Stimulated activated CD4-positive, alpha-beta T cell treated with anti-CD3 and anti-CD28 coated beads, TNF-alpha, amount 100 ng/mL, for 48 hours (primary cell): ENCODE measurements at regions not wholly inside any gene's neighbourhood (a gene's known extent, or its start where the extent isn't known, plus 50 kb on each side); places are given as distances from the start of the nearest gene placed in this dataset.
"Not testable (repeated sequence)": the region's sequence is repeated elsewhere in the genome, so short reads cannot be mapped to it uniquely, and the experiment has no call there.

Experiments used
- DNase-seq, 3 donors: peaks; one replicate each; pipeline ENCODE4 v3.0.0-alpha.2; 2020; ENCODE audit warnings: low read depth in 3 of 3

DNA sequence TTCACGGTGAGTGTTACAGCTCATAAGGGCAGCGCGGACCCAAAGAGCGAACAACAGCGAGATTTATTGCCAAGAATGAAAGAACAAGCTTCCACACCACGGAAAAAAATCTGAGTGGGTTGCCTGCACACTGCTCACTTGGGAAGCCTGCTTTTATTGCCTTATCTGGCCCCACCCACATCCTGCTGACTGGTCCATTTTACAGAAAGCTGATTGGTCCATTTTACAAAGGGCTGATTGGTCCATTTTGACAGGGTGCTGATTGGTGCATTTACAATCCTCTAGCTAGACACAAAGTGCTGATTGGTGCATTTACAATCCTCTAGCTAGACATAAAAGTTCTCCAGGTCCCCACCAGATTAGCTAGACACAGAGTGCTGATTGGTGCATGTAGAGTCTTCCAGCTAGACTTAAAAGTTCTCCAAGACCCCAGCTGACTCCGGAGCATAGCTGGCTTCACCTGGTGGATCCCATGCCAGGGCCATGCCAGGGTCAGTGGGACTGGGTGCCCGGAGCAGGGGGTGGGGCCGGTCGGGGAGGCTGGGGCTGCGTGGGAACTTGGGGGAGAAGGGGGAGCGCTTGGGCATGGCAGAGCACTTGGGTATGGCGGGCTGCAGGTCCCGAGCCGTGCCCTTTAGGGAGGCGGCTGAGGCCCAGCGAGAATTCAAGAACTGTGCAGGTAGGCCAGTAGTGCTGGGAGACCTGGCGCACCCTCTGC is 75.4 kb upstream of the ATP1A1 start:
- no peak for DNase-seq

DNA sequence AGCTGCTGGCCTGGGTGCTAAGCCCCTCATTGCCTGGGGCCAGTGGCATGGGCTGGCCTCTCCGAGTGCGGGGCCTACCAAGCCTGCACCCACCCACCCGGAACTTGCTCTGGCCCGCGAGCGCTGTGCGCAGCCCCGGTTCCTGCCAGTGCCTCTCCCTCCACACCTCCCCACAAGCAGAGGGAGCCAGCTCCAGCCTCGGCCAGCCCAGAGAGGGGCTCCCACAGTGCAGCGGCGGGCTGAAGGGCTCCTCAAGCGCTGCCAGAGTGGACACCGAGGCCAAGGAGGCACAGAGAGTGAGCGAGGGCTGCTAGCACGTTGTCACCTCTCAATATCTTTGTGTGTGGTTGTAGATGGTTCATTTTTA is 74.8 kb upstream of the ATP1A1 start:
- DNase-seq: not testable (repeated sequence)

DNA sequence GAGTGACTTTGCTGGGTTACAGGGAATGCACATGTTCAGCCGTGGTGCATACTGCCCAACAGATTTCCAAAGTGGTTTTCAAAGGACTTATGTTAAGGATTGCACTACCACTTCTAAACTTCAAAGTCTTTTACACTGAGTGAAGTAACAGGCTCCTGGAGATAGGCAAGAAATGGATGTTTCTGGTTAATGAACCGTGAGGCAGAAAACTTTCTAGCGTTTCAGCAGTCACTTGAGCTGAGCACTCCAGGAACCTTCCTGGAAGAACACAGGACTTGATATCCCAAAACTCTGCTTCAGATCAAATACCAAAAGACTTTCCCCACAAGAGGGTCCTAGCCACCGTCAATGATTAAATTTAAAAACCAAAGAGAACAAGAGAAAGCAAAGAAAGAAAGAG is 74.3 kb upstream of the ATP1A1 start:
- DNase-seq: no peak

DNA sequence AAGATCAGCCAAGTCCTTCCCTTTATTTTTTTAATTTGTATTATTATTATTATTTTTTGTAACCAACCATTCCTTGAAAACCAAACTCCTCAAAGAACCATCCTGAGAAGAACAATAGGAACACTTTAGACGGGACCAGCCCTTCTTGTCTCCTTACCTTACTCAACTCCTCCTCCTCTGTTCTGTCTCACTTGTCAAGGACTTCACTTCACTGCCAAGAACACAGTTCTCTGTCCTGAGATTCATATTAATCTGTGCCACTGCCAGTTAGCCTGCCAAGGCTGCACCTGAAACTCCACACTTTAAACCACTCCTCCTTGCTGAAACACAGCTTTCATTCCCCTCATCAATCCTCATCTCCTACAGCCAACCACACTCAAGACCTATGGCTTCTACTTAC is 73.8 kb upstream of the ATP1A1 start:
- DNase-seq: no peak

DNA sequence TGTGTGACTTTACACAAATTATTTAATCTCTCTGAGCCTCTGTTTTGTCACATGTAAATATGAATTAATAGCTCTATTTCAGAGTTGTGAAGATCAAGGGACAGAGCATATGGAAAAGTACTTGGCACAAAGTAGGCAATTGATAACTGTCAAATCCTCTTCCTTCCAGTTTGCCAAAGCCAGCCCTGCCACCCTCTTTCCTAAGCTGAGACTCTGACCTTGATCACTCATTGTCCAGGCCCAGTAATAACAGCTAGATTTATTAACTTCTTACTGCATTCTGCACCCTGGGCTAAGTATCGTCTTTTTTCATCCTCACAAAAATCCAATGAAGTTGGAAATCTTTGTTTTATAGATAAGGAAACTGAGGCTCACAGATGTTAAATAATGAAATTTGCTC is 70.8 kb upstream of the ATP1A1 start:
- no peak for DNase-seq

DNA sequence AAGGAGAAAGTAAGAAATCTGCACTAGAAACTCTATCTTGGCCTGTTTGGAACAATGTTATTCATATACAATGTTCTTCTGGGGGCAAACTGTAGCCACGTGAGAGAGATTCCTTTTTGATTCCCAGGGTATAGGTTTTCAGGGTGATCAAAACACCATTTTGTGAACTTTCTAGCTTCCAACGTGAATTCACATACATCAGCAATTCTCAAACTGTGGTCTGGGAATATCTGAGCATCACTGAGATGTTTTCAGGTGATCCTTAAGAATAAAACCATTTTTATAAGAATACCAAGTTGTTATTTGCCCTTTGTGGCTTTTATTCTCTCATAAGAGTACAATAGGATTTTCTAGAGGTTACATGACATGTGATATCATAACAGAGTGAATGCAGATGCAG is 66.9 kb upstream of the ATP1A1 start:
- no peak for DNase-seq

DNA sequence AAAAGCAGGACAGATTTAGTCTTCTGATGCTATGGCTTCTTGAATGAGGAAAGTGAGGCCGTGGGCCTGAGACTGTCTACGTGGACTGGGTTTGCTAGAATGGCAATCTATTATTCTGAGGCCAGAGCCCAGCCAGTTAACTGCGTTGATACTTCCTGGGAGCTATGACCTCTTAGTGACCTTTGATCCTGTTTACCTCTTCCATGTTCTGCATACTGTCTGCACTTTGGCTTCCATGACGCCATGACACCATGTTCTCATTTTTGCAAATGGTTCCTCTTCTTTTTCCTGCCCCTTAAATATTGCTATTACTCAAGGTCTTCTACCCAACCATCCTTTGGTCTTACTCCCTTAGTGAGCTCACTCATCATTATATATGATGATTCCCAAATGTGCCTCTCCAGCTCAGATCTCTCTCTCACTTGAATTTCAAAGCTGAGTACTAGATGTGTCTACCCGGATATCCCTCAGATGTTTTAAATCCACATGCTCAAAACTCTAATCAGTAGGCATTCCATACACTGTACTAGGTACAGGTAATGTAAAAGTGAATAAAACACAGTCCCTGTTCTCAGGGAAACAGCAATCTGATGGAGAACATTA is 66.1 kb upstream of the ATP1A1 start:
- DNase-seq: no peak

DNA sequence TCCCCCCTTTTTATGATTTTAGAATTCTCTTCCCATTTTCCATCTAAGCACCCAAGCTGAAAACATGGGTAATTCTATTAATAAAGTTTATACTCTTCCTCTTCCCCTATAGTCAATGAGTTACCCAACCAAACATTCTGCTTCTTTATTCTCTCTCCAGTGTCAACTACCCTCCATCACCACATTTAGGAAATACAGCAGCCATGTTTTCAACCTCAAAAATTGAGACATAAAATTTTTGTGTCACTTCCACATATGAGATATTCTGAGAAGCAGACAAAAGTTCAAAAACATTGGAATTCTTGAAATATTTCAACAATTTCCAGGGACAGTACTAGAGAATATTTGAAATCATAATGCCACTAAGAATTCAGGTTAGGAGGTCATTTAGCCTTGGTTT is 64.8 kb upstream of the ATP1A1 start:
- no peak for DNase-seq

DNA sequence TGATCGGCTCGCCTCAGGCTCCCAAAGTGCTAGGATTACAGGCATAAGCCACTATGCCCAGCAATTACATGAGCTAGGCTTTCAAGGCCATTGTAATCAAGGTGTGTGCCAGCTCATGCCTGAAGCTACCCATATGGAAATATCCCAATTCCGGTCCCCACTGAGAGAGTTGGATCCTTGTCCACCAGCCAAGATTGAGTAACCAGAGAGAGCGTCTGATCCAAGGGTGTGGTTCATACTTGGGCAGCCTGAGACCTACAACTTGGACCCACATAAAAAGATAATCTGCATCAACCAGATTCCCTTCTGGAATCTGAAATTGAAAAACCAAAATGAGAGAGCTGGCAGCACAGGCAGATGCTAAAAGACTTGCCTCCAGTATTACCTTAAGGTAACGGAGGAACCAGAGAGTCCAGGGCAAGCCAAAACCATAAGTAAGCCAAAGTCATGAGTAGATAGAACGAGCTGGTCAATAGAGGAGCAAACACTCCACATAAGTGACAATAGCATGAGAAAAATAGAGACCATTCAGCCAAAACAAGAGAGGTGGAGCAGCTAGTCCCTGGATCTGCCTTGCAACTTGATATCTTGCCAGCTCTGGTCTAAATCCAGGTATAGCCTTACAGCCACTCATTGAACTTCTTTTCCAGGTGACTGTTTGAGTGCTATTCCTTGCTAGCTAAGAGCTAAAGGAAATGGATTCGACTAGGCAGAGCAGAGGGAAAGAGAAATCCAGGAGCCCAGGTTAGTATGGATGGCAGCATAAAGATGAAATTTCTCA is 63.8 kb upstream of the ATP1A1 start:
- DNase-seq: no peak

DNA sequence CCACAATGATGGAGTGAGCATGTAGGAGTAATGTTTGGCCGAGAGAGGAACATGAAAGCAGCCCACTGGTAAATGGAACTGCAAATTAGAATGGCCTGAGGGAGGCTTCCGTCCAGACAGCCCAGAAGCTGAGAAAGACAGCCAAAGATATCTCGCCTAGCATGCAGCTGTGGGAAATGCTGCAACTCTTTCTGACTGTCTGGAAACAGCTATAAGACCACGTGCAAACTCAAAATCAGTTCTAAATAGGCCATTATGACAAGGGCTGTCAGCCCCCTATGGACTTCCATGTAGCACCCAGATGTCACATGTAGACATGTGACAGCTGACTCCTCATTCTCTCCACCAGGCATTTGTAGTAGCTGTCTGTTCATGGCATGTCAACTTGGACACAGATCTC is 62.9 kb upstream of the ATP1A1 start:
- DNase-seq: no peak

DNA sequence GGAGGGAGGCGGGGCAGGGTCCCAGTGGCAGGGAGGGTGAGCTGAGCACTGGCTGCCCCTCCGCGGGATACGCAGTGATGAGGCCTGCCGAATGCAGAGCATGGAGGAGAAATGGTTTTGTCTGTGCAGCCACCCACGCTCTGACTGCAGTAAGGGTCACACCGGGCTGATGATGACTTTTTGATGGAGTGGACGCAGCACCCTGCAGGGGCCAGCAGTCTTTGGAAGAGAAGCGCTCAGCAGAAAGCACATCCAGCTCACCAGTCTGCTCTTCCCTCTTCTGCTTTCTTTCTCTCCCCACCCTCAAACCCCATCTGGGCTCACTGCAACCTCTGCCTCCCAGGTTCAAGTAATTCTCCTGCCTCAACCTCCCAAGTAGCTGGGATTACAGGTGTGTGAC is 61.9 kb upstream of the ATP1A1 start:
- no peak for DNase-seq

DNA sequence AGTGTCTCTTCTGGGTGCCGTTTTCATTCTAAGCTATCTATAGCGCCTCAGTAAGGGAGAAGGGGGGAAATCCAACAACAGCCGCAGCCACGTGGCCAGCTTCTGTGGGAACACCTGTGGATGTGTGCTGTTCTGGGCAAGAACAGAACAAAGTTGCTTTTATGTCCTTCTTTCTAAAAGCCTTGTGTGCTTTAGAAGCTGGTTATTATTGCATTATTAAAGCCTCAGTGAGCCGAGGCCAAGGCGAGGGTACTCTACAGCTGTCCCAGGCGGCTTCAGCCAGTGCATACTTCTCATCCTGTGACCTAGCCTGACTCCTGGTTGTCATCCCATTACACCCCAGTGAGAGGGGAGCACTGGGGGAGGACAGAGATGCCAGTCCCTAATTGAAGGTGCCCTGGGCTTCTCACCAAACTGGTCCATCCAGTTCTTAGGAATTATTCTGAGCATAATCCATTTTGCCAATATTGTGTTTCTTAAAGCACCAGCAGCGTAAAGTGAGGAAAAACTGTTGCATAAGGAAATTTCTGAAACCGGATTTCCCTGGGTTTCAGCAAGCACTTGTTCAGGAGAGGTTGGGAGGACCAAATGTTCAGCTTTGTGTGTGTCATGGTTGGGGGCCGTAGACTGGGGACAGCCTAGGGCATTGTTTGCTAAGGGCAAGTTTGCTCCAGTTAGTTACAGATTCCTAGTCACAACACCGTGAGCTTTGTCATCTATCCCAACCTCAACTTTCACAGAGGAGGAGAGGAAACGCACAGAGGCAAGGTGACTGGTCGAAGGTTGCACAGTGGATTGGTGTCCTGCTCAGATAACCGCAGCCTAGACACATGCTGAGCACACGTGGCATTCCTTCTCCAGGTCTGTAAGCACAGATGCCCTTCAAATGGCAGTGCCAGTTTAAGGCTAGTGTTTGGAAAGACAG is 61.0 kb upstream of the ATP1A1 start:
- no peak for DNase-seq

DNA sequence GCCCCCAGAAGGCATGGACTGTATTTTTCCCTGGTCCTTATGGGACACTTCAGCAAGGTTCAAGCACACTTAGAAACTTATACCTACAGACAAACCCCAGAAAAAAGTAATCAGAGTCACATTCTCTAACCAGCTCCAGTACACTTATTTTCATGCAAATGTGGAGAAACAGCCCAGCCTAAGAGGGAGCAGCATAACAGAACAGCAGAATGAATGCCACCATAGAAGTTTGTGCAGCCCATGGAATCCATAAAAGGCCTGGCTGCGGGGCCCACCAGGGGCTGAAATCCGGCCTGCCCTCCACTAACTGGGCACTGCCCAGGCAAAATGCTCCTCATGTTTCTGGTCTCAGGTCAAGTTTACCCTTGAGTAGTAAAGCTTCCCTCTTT is 60.4 kb upstream of the ATP1A1 start:
- DNase-seq: no peak

DNA sequence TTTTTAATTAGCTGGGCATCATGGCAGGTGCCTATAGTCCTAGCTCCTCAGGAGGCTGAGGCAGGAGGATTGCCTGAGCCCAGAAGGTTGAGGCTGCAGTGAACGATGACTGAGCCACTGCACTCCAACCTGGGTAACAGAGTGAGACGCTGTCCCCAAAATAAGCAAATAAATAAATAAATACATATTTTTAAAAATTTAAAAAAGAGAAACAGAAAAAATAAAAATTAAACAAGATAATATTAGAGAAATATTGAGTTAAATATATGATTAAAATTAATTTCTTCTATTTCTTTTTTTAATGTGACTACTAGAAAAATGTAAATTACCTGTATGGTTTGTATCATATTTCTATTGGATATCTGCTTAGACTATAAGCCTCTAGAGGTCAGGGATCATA is 59.3 kb upstream of the ATP1A1 start:
- no peak for DNase-seq

DNA sequence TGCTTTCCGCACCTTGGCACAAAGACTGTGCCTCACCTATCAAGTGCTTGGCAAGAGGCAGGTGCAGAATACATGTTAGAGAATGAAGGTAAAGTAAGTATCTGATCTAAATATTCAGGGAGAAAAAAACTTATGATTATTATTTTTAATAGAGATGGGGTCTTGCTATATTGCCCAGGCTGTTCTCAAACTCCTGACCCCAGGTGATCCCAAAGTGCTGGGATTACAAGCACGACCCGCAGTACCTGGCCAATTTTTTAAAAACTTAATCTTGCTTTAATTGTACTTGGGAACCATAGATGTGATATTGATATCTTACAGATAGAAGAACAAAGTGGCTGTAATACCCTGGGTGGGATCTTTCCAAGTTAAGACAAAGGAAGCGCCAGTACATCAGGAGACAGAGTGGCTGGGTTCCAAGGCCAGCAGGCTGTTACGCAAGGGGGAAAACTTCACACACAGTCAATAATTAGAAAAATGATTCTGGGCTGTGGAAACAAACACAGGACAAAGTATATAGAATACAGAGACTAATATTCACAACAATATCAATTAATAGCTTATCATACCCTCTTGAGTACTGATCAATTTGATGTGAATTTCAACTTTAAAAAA is 58.6 kb upstream of the ATP1A1 start:
- DNase-seq: no peak

DNA sequence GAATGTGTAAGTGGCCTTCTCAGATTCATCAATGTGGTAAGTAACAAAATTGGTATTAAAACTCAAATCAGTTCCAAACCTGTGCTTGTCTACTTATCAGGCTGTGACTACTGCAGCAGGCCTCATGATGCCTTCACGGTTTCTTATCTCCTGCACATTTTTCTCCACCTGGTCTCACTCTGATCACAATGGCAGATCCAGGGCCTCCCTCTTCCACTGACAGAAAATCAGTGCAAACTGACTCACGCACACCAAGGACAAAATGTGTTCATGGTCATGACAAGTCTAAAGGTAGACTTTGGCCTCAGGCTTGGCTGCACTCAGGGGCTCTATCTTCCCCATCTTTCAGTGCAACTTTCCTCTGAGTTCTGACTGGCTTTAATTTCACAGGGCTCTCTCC is 56.7 kb upstream of the ATP1A1 start:
- DNase-seq: no peak

DNA sequence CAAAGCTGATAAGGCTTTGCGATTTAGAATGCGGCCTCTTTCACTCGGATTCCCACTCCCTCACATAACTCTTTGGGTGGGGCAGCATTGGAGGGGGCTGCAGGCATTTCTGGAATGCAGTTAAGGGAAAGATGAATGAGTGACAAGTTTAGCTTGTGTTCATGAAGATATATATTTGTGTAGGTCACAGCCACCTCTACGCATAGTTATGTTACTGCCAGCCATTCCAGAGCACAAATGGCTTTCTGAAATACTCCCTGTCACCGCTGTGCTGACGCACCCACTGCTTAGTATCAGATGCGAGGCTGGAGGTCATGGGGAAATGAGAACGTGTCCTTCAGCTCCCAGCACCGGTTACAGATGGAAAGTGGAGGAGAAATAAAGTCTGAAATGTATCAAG is 54.1 kb upstream of the ATP1A1 start:
- DNase-seq: no peak

DNA sequence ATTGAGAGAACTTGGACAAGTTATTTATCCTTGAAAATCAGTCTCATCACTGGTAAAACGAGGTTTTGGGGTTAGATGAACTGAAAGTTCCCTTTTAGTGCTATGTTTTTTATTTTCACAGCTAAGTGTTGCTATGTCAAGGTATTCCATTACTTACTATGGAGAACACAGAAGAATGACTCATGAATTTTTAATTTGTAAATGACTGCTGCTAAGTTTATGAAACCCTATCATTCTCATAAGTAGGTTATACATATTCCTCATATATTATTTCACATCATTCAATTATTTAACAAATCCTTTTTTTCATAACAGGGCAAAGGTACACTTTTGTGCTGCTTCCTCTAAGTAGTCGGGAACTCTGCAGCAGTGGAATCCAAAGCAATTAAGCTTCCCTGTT is 52.2 kb upstream of the ATP1A1 start:
- DNase-seq: no peak

DNA sequence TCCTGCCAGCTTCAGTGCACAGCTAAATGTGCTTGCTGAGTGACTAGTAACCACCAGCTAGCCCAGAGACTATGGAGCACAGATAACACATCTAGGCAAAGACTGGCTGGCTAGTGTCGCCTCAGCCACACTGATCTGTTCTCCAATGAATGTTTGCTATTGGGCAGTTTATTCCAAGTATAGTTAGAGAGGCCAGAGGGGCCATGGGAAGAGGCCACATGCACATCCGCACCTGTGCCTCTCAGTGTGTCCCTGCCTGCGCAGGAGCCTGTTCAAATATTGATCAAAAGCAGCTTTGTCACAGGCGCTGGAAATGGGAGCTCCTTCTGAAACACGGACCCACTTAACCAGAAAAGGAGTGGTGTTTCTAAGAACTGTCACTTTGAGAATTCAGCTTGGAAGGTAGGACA is 51.3 kb upstream of the ATP1A1 start:
- no peak for DNase-seq

DNA sequence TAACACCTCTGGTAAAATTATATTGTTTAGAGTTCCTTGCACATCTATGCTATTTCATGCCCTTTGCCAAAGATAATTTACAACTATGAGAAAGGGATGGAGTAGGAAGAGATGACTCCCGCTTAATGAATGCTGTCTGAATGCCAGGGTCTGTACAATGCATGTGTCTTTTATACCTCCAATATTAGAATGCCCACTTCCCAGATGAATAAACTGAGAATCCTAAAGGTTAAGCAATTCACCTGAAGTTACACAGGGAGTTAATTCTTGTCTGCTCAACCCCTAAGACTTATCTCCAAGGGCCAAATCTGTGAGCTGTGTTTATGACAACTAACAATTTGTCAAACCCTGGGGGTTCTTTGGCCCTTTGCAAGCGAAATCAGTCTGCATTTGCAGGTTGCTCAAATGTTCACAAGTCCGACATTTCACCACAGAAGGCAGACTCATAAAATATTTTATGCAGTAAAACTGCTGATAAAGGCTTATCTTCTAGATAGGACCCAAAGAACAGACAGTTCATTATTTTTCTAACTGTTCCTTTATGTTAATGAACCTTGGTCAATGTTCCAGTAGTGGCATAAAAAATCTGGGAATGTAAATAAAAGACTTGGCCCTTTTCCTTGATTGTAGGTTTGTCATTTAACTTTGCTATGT is 50.2 kb upstream of the ATP1A1 start:
- no peak for DNase-seq
